ENCODE measurements at regions not wholly inside any gene's neighbourhood (a gene's known extent, or its start where the extent isn't known, plus 50 kb on each side); places are given as distances from the start of the nearest gene placed in this dataset.
"Not testable (repeated sequence)": the region's sequence is repeated elsewhere in the genome, so short reads cannot be mapped to it uniquely, and the experiment has no call there.

DNA sequence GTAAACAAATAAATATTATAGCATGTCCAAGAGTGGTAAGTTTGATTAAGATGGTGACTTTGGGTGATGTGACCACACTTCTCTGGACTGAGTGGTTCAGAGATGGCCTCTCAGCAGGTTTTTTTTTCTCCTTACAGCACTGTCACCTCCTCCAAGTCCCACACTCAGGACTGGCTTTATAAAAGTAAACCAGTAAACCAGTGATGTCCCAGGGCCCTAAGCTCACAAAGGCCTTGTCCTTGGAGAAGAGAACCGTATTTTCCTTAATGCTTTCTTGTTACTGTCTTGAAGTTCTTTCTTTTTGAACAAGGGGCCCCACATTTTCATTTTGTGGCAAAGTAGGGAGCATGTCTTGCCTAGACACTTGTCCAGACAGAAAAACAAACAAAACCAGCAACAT is 274.0 kb downstream of the MYCN start:
- DNase-seq = no peak

GRCh38 chr2:16212321-16212720 is 272.0 kb downstream of the MYCN start:
- DNase-seq = no peak

- no peak for DNase-seq
These were observed 271.0 kb downstream of the MYCN start for GRCh38 chr2:16211341-16211740.

- DNase-seq = no peak
These were observed 270.5 kb downstream of the MYCN start for GRCh38 chr2:16210841-16211240.

GRCh38 chr2:16209799-16210198 is 269.4 kb downstream of the MYCN start:
- DNase-seq = no peak

- no peak for DNase-seq
These were observed 268.6 kb downstream of the MYCN start for GRCh38 chr2:16208921-16209320.

- DNase-seq = no peak
These were observed 268.0 kb downstream of the MYCN start for GRCh38 chr2:16208241-16208797.

DNA sequence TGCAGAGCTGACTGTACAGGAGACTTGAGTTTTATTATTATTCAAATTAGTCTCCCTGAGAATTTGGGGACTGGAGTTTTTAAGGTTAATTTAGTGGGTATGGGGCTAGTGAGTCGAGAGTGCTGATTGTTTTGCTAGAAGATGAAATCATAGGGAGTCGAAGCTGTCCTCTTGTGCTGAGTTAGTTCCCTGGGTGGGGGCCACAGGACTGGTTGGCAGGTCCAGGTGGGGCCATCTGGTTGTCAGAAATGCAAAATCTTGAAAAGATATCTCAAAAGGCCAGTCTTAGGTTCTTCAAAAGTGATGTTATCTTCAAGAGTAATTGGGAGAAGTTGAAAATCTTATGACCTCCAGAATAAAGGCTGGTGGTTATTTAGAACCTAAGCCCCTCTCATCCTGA is 267.3 kb downstream of the MYCN start:
- DNase-seq = no peak

- DNase-seq = no peak
These were observed 266.8 kb downstream of the MYCN start for GRCh38 chr2:16207151-16207550.

DNA sequence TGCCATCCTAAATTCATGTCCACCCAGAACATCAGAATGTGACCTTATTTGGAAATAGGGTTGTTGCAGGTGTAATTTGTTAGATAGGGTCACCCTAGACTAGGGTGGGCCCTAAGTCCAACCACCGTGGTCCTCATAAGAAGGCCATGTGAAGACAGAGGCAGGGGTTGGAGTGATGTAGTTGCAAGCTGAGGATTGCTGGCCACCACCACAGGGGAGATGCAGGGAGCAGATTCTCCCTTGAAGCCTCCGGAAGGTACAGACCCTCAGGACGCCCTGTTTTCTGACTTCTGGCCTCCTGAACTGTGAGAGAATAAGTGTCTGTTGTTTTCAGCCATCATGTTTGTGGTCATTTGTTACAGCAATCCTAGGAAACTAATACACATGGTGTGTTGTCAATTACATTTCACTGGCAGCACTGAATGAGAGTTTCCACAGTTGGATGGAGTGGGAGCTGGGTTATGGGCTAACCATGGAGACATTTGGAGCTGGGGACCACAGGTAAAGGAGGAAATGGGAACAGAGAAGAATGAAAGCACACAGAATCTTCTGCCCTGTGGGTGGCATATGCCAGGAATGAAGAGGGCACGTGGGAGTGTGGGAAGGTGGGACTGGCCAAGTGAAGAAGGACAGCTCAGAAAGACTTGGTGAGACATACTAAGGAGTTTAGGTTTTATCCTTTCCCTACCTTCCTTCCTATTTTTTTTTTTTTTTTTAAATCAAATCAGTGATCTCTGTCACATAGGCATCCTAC is 266.0 kb downstream of the MYCN start:
- DNase-seq = no peak

GRCh38 chr2:16205631-16206030 is 265.3 kb downstream of the MYCN start:
- DNase-seq = no peak

- DNase-seq = no peak
These were observed 264.7 kb downstream of the MYCN start for GRCh38 chr2:16204886-16205620.

- no peak for DNase-seq
These were observed 263.9 kb downstream of the MYCN start for GRCh38 chr2:16204251-16204650.

GRCh38 chr2:16203691-16204090 is 263.3 kb downstream of the MYCN start:
- no peak for DNase-seq

- no peak for DNase-seq
These were observed 262.7 kb downstream of the MYCN start for GRCh38 chr2:16203069-16203468.

DNA sequence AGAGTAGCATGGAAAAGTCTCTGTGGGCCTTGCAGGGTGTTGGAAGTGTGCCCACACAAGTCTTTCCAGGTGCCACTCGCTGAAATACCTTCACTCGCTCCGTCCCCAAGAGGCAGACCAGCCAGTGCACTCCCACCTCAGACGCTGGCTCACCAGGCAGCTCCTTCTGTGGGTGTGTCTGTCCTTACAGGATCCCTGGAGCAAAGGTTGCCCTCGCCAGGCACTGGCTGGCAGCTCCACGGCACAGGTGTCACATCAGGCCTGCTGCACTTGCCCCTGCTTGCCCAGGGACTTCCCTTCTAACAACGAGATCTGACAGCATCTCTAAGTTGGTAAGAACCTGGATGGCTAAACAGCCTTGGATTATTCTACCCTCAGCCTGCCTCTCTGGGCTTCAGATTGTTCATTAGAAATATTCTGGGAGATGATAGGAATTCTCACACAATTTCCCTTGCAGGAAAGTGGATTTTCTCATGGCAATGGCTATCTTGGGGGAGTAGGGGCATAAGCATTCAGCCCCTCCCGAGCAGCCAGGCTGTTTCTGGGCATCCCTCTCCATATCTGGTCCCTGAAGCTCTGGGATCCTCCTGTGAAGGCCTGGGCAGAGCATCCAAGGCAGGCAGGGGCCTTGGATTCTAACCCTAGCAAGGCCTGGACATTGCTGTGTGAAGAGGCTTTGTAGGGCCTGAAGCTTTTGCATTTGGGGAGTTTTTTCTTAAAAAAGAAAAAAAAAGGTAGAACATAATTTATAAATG is 262.1 kb downstream of the MYCN start:
- DNase-seq = no peak

GRCh38 chr2:16201848-16202247 is 261.5 kb downstream of the MYCN start:
- DNase-seq = no peak

DNA sequence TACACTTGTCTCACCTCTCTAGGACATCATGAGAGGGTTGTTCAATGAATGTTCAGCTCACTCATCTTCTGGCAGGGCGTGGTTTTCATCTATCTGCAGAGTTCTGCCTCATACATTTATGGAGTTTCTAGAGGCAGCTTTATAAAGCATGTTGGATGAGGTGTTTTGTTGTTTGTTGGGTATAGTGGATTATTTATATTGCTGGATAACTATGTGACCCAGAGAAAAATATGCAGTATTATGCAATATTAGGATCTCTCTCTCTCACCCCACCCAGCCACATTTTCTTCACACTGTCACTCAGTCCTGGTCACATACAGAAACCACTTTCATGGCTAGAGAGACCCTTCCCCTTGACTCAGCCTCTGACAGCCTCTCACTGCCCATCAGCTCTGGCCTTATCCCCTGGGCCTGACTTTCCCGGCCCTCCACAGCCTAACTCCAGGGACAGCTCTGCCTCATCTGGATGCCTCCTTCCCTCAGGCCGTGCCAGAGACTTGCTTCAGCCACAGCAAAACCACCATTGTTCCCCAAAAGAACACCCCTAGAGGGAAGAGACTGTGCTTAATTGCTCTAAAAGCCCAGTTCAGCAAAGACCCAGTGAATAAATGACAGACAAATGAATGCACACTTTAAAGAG is 260.3 kb downstream of the MYCN start:
- no peak for DNase-seq

GRCh38 chr2:16199882-16200553 is 259.7 kb downstream of the MYCN start:
- DNase-seq = no peak

DNA sequence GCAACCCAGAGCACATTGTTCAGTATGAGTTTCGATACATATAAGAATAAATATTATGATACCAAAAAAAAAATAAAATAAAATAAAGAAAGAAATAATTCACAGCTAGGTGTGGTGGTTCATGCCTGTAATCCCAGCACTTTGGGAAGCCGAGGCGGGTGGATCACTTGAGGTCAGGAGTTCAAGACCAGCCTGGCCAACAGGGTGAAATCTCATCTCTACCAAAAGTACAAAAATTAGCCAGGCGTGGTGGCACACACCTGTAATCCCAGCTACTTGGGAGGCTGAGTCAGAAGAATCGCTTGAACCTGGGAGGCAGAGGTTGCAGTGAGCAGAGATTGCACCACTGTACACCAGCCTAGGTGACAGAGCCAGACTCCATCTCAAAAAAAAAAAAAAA is 258.9 kb downstream of the MYCN start:
- not testable (repeated sequence) for DNase-seq

- peak; percentile 50 for DNase-seq
These were observed 258.0 kb downstream of the MYCN start for GRCh38 chr2:16198166-16198912.

Measured in retina (tissue), 1 donor.